NCI-H146 treated with DMSO at 0.1 percent for 48 hours (cell line): ENCODE measurements at regions not wholly inside any gene's neighbourhood (a gene's known extent, or its start where the extent isn't known, plus 50 kb on each side); places are given as distances from the start of the nearest gene placed in this dataset.

Experiments used
- DNase-seq: peaks from one replicate; lab custom pipeline; 2025; ENCODE audit not compliant: unreplicated experiment; lab: John Stamatoyannopoulos, UW

- no peak for DNase-seq
These were observed 471.3 kb downstream of the C6orf118 start for GRCh38 chr6:164838068-164838615.

- DNase-seq: no peak
These were observed 472.9 kb downstream of the C6orf118 start for GRCh38 chr6:164836486-164836885.

- no peak for DNase-seq
These were observed 477.0 kb downstream of the C6orf118 start for GRCh38 chr6:164832410-164832809.

- peak; percentile 93 for DNase-seq
These were observed 481.9 kb downstream of the C6orf118 start for GRCh38 chr6:164827537-164827936.

GRCh38 chr6:164826831-164827468 is 482.5 kb downstream of the C6orf118 start:
- peak; percentile 74 for DNase-seq

GRCh38 chr6:164825386-164825785 is 484.0 kb downstream of the C6orf118 start:
- no peak for DNase-seq

- DNase-seq: no peak
These were observed 491.7 kb downstream of the C6orf118 start for GRCh38 chr6:164817662-164818061.

GRCh38 chr6:164812706-164813105 is 496.7 kb downstream of the C6orf118 start:
- no peak for DNase-seq

- no peak for DNase-seq
These were observed 502.3 kb downstream of the C6orf118 start for GRCh38 chr6:164807125-164807524.

GRCh38 chr6:164795056-164795815 is 514.2 kb downstream of the C6orf118 start:
- no peak for DNase-seq

- no peak for DNase-seq
These were observed 516.7 kb downstream of the C6orf118 start for GRCh38 chr6:164792666-164793065.

GRCh38 chr6:164791498-164791897 is 517.9 kb downstream of the C6orf118 start:
- no peak for DNase-seq

- DNase-seq: no peak
These were observed 545.6 kb downstream of the C6orf118 start for GRCh38 chr6:164763788-164764187.

GRCh38 chr6:164757451-164757850 is 552.0 kb downstream of the C6orf118 start:
- no peak for DNase-seq

- no peak for DNase-seq
These were observed 552.7 kb downstream of the C6orf118 start for GRCh38 chr6:164756723-164757122.

- DNase-seq: no peak
These were observed 553.3 kb downstream of the C6orf118 start for GRCh38 chr6:164756142-164756541.

- DNase-seq: no peak
These were observed 555.9 kb downstream of the C6orf118 start for GRCh38 chr6:164753517-164753916.

GRCh38 chr6:164751395-164751794 is 558.0 kb downstream of the C6orf118 start:
- no peak for DNase-seq

GRCh38 chr6:164750128-164750527 is 559.3 kb downstream of the C6orf118 start:
- no peak for DNase-seq

GRCh38 chr6:164749221-164750064 is 560.0 kb downstream of the C6orf118 start:
- peak; percentile 57 for DNase-seq

GRCh38 chr6:164744301-164744700 is 565.1 kb downstream of the C6orf118 start:
- DNase-seq: no peak
